WTC11 (cell line): ENCODE measurements at regions not wholly inside any gene's neighbourhood (a gene's known extent, or its start where the extent isn't known, plus 50 kb on each side); places are given as distances from the start of the nearest gene placed in this dataset.

ENCODE experiments used
- ATAC-seq: fragments of 200-7000 bp; cut with Tn5 transposase; 2 replicates; pipeline ENCODE4 v1.10.0; 2021; ENCODE audit warnings: mild to moderate bottlenecking, moderate library complexity
- CTCF ChIA-PET: fragments of 300-600 bp; sonication (Branson Sonifier 250); formaldehyde crosslinking; loops from one replicate; lab custom pipeline; 2021; ENCODE audit warnings: antibody characterized with exemption; lab: Charles Lee
- POLR2A ChIA-PET: fragments of 350-600 bp; sonication (Branson Sonifier 250); formaldehyde crosslinking; loops from one replicate; lab custom pipeline; 2021; ENCODE audit warnings: antibody characterized with exemption; lab: Charles Lee
- DNase-seq: peaks from one replicate; pipeline ENCODE4 v3.0.0; 2021; ENCODE audit warnings: low spot score
- H3K27ac Mint-ChIP-seq: 2 replicates; pipeline ENCODE4 v1.8.0; 2021; ENCODE audit warnings: mixed read lengths
- H3K27me3 Mint-ChIP-seq: 2 replicates; pipeline ENCODE4 v1.8.0; 2021; ENCODE audit warnings: low read depth, mild to moderate bottlenecking, moderate library complexity, mixed read lengths
- H3K36me3 Mint-ChIP-seq: 2 replicates; pipeline ENCODE4 v1.8.0; 2021; ENCODE audit warnings: mixed read lengths
- H3K4me1 Mint-ChIP-seq: 2 replicates; pipeline ENCODE4 v1.8.0; 2022; ENCODE audit warnings: mixed read lengths
- H3K4me3 Mint-ChIP-seq: 2 replicates; pipeline ENCODE4 v1.8.0; 2021; ENCODE audit warnings: mild to moderate bottlenecking, moderate library complexity, mixed read lengths
- H3K9me3 Mint-ChIP-seq: 2 replicates; pipeline ENCODE4 v1.8.0; 2021; ENCODE audit warnings: mixed read lengths
- CREM ChIP-seq: sonication (generic); formaldehyde crosslinking; IDR thresholded peaks from 2 replicates; pipeline ENCODE4 v1.8.1; 2022; ENCODE audit warnings: mild to moderate bottlenecking, missing genetic modification reagents, moderate library complexity
- ELF4 ChIP-seq: sonication (generic); formaldehyde crosslinking; IDR thresholded peaks from 2 replicates; pipeline ENCODE4 v1.8.1; 2022; ENCODE audit warnings: low read depth, mild to moderate bottlenecking, moderate library complexity, missing genetic modification reagents
- GABPB1 ChIP-seq: sonication (generic); formaldehyde crosslinking; IDR thresholded peaks from 2 replicates; pipeline ENCODE4 v1.8.1; 2023; ENCODE audit warnings: mild to moderate bottlenecking, missing genetic modification reagents
- HMGA2 ChIP-seq: fragments of 250-450 bp; sonication (Bioruptor Pico); IDR thresholded peaks from 2 replicates; pipeline ENCODE4 v1.4.0; 2021; ENCODE audit warnings: mild to moderate bottlenecking, moderate library complexity
- NFYB ChIP-seq: sonication (generic); formaldehyde crosslinking; conservative IDR thresholded peaks from 2 replicates; pipeline ENCODE4 v1.8.0; 2022; ENCODE audit warnings: low read depth, missing genetic modification reagents
- TP53 ChIP-seq: sonication (generic); formaldehyde crosslinking; IDR thresholded peaks from 2 replicates; pipeline ENCODE4 v1.8.1; 2023; ENCODE audit warnings: mild to moderate bottlenecking, missing genetic modification reagents
- ZNF317 ChIP-seq: sonication (generic); formaldehyde crosslinking; IDR thresholded peaks from 2 replicates; pipeline ENCODE4 v1.8.1; 2023; ENCODE audit warnings: low read depth, mild to moderate bottlenecking, moderate library complexity, missing genetic modification reagents, borderline replicate concordance
- TF ChIP-seq, protein P1 (sequence below): sonication (generic); formaldehyde crosslinking; IDR thresholded peaks from 2 replicates; pipeline ENCODE4 v1.8.1; 2022; ENCODE audit warnings: low read depth, missing genetic modification reagents, borderline replicate concordance
- TF ChIP-seq, protein P2 (sequence below): fragments of 250-450 bp; sonication (Bioruptor Pico); IDR thresholded peaks from 2 replicates; pipeline ENCODE4 v2.1.2; 2022; ENCODE audit warnings: mild to moderate bottlenecking, moderate library complexity
- TF ChIP-seq, protein P3 (sequence below): sonication (generic); formaldehyde crosslinking; conservative IDR thresholded peaks from 2 replicates; pipeline ENCODE4 v1.8.1; 2023; ENCODE audit warnings: mild to moderate bottlenecking, low read depth, missing genetic modification reagents, moderate library complexity
- TF ChIP-seq, protein P4 (sequence below): sonication (generic); formaldehyde crosslinking; IDR thresholded peaks from 2 replicates; pipeline ENCODE4 v1.8.1; 2023; ENCODE audit warnings: mild to moderate bottlenecking, missing genetic modification reagents, moderate library complexity
- TF ChIP-seq, protein P5 (sequence below): sonication (generic); formaldehyde crosslinking; IDR thresholded peaks from 2 replicates; pipeline ENCODE4 v1.8.0; 2023; ENCODE audit warnings: mild to moderate bottlenecking, missing genetic modification reagents
- TF ChIP-seq, protein P6 (sequence below): fragments of 200-600 bp; IDR thresholded peaks from 2 replicates; pipeline ENCODE4 v1.8.0; 2022; ENCODE audit warnings: antibody characterized with exemption

DNA sequence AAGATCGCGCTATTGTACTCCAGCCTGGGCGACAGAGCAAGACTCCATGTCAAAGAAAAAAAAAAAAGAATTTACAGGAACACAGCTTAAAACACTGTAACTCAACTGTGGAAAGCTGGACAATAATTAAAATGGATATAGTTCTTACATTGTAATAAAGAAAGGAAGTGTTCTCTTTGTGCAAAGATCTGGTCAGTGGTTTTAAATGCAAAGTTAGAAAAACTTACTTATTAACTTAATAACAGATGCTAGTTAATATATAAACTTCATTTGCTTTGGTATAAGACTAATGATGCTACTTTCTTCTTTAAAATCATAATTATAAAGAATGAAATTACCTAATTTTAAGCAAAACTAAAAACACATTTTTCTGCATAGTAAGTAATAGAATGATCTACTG lies 2024.1 kb upstream of the TENM3 start (continued):
- TF ChIP-seq, protein P1, sequence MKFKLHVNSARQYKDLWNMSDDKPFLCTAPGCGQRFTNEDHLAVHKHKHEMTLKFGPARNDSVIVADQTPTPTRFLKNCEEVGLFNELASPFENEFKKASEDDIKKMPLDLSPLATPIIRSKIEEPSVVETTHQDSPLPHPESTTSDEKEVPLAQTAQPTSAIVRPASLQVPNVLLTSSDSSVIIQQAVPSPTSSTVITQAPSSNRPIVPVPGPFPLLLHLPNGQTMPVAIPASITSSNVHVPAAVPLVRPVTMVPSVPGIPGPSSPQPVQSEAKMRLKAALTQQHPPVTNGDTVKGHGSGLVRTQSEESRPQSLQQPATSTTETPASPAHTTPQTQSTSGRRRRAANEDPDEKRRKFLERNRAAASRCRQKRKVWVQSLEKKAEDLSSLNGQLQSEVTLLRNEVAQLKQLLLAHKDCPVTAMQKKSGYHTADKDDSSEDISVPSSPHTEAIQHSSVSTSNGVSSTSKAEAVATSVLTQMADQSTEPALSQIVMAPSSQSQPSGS (CRISPR knock-in tag), result no peak
- TF ChIP-seq ELF4 (CRISPR knock-in tag) (no peak), NFYB (CRISPR knock-in tag) (no peak), ZNF317 (CRISPR knock-in tag) (no peak), CREM (CRISPR knock-in tag) (no peak)
- TF ChIP-seq, protein P2, sequence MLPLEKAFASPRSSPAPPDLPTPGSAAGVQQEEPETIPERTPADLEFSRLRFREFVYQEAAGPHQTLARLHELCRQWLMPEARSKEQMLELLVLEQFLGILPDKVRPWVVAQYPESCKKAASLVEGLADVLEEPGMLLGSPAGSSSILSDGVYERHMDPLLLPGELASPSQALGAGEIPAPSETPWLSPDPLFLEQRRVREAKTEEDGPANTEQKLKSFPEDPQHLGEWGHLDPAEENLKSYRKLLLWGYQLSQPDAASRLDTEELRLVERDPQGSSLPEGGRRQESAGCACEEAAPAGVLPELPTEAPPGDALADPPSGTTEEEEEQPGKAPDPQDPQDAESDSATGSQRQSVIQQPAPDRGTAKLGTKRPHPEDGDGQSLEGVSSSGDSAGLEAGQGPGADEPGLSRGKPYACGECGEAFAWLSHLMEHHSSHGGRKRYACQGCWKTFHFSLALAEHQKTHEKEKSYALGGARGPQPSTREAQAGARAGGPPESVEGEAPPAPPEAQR (CRISPR knock-in tag), result no peak
- TF ChIP-seq, protein P3, sequence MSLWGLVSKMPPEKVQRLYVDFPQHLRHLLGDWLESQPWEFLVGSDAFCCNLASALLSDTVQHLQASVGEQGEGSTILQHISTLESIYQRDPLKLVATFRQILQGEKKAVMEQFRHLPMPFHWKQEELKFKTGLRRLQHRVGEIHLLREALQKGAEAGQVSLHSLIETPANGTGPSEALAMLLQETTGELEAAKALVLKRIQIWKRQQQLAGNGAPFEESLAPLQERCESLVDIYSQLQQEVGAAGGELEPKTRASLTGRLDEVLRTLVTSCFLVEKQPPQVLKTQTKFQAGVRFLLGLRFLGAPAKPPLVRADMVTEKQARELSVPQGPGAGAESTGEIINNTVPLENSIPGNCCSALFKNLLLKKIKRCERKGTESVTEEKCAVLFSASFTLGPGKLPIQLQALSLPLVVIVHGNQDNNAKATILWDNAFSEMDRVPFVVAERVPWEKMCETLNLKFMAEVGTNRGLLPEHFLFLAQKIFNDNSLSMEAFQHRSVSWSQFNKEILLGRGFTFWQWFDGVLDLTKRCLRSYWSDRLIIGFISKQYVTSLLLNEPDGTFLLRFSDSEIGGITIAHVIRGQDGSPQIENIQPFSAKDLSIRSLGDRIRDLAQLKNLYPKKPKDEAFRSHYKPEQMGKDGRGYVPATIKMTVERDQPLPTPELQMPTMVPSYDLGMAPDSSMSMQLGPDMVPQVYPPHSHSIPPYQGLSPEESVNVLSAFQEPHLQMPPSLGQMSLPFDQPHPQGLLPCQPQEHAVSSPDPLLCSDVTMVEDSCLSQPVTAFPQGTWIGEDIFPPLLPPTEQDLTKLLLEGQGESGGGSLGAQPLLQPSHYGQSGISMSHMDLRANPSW (CRISPR knock-in tag), result no peak

DNA sequence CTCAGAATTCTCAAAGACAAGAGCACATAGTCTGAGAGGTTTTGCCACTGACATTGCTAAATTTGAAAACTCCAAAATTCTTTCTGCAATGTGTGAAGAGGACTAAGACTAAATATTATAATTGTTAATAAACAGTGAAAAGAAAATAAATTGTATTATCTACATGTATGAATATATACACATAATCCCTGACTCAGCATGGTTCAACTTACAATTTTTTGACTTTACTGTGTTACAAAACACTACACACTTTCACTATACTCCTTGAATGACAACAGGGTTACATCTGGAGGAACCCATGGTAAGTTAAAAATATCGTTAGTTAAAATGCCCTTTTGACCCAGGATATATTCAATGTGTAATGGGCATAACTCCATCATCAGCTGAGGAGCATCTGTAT lies 2017.2 kb upstream of the TENM3 start:
- Mint-ChIP-seq H3K27me3 (no peaks in the 10 kb centered on the region), H3K9me3 (peaks cover 19% of the 10 kb centered on the region), H3K4me1 (no peaks in the 10 kb centered on the region), H3K36me3 (peaks cover 4% of the 10 kb centered on the region; the same call in 1 of the 2 replicates), H3K27ac (no peak overlapping the region), H3K4me3 (no peak overlapping the region)
- CTCF ChIA-PET, result no interaction called here
- TF ChIP-seq, protein P4, sequence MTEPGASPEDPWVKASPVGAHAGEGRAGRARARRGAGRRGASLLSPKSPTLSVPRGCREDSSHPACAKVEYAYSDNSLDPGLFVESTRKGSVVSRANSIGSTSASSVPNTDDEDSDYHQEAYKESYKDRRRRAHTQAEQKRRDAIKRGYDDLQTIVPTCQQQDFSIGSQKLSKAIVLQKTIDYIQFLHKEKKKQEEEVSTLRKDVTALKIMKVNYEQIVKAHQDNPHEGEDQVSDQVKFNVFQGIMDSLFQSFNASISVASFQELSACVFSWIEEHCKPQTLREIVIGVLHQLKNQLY (CRISPR knock-in tag), result no peak
- DNase-seq (no peak), ATAC-seq (no peak)
- POLR2A ChIA-PET, result no interaction called here

DNA sequence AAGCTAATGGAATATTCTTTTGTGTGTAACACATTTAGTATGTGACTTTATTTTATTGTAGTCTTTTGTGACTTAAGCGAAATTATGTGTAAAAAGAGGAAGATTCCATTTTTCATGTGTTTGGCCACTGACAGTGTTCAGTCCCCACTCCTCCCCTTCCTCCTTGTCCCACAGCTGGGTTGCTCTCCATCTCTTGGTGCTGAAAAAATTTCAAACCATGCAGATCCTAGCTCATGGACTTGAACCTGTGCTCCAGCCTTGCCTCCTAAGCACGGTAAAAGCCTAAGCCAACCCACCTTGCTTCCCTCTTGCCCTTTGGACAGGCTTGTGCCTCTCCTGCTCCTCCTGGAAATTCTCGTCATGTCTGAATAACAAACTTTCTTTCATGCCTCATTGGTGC lies 2008.5 kb upstream of the TENM3 start:
- no peaks in the 10 kb centered on the region for H3K36me3 Mint-ChIP-seq
- H3K4me1 Mint-ChIP-seq, result peaks cover 10% of the 10 kb centered on the region
- H3K27ac Mint-ChIP-seq, result no peak overlapping the region
- DNase-seq (no peak), ATAC-seq (peak; percentile 50; the same call in 1 of the 2 replicates)
- H3K27me3 Mint-ChIP-seq, result no peaks in the 10 kb centered on the region
- TF ChIP-seq TP53 (CRISPR knock-in tag), result no peak
- TF ChIP-seq HMGA2 (CRISPR knock-in tag), result no peak
- TF ChIP-seq, protein P5, sequence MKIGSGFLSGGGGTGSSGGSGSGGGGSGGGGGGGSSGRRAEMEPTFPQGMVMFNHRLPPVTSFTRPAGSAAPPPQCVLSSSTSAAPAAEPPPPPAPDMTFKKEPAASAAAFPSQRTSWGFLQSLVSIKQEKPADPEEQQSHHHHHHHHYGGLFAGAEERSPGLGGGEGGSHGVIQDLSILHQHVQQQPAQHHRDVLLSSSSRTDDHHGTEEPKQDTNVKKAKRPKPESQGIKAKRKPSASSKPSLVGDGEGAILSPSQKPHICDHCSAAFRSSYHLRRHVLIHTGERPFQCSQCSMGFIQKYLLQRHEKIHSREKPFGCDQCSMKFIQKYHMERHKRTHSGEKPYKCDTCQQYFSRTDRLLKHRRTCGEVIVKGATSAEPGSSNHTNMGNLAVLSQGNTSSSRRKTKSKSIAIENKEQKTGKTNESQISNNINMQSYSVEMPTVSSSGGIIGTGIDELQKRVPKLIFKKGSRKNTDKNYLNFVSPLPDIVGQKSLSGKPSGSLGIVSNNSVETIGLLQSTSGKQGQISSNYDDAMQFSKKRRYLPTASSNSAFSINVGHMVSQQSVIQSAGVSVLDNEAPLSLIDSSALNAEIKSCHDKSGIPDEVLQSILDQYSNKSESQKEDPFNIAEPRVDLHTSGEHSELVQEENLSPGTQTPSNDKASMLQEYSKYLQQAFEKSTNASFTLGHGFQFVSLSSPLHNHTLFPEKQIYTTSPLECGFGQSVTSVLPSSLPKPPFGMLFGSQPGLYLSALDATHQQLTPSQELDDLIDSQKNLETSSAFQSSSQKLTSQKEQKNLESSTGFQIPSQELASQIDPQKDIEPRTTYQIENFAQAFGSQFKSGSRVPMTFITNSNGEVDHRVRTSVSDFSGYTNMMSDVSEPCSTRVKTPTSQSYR (CRISPR knock-in tag), result no peak
- TF ChIP-seq, protein P6, sequence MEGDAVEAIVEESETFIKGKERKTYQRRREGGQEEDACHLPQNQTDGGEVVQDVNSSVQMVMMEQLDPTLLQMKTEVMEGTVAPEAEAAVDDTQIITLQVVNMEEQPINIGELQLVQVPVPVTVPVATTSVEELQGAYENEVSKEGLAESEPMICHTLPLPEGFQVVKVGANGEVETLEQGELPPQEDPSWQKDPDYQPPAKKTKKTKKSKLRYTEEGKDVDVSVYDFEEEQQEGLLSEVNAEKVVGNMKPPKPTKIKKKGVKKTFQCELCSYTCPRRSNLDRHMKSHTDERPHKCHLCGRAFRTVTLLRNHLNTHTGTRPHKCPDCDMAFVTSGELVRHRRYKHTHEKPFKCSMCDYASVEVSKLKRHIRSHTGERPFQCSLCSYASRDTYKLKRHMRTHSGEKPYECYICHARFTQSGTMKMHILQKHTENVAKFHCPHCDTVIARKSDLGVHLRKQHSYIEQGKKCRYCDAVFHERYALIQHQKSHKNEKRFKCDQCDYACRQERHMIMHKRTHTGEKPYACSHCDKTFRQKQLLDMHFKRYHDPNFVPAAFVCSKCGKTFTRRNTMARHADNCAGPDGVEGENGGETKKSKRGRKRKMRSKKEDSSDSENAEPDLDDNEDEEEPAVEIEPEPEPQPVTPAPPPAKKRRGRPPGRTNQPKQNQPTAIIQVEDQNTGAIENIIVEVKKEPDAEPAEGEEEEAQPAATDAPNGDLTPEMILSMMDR, result no peak
- TF ChIP-seq GABPB1 (CRISPR knock-in tag), result no peak
- POLR2A ChIA-PET, result no interaction called here
- H3K9me3 Mint-ChIP-seq, result no peaks in the 10 kb centered on the region
- no peak overlapping the region for H3K4me3 Mint-ChIP-seq
- CTCF ChIA-PET, result no interaction called here
